ENCODE measurements at regions not wholly inside any gene's neighbourhood (a gene's known extent, or its start where the extent isn't known, plus 50 kb on each side); places are given as distances from the start of the nearest gene placed in this dataset.

DNA sequence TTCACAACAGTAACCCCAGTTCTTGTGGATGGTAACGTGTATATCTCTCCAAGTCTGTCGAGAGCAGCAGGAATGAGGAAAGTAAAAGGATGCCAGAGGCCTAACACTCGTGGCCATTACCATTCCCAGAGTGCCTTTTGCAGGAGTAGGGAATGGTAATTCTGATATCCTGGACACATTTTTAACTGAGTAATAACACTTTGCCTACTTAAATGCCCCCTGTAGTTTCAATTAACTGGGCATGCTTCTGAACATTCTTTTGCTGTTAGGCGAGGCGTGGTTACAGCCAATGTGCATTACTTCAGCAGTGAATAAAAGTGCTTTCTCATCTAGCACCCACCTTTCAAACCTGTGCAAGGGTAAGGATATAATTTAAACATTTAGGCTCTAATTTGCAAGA is 258.5 kb upstream of the ADGRL2 start:
- TF ChIP-seq ZNF274 (IDR thresholded peaks at IDR 0.05; ENCODE audit: low read depth, low read length) (no peak), YY1 (IDR thresholded peaks at IDR 0.05; ENCODE audit: insufficient read depth, insufficient read length) (no peak), SUZ12 (IDR thresholded peaks at IDR 0.05; ENCODE audit: extremely low read depth, insufficient read depth, insufficient read length) (no peak)
